ENCODE measurements at regions not wholly inside any gene's neighbourhood (a gene's known extent, or its start where the extent isn't known, plus 50 kb on each side); places are given as distances from the start of the nearest gene placed in this dataset.
"Not testable (repeated sequence)": the region's sequence is repeated elsewhere in the genome, so short reads cannot be mapped to it uniquely, and the experiment has no call there.

DNA sequence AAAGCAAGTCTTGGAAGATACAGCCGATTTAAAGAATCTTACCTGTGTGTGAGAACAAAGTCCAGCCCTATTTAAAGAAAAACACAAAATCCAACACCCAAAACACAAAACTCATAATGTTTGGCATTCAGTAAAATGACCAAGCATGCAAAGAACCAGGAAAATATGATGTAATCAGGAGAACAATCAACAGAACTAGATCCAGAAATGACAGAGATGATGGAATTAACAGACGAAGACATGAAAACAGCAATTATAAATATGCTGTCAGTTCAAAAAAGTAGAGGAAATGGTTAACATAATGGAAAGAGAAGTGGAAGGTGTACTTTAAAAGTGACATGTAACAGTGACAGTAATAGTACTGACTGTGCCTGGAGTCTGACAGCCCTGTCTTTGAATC, 56.1 kb upstream of the ERV3-1 start:
- peak in 1 of 2 donors; percentile 69 for DNase-seq (ENCODE audit: low read depth in 2 of 2)

DNA sequence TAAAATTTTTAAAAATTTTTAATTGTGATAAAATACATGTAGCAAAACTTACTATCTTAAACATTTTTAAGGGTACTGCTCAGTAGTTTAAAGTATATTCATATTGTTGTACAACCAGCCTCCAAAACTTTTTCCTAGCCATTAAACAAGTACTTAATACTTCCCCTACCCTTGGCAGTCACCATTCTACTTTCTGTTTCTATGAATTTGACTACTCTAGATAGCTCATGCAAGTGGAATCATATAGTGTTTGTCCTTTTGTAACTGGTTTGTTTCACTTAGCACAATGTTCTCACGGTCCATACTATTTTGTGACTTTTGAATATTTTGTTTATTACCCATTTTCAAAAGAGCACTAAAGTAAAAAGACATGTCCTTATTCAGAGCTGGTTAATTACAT, 52.8 kb upstream of the ERV3-1 start:
- DNase-seq (ENCODE audit: low read depth in 2 of 2) = not testable (repeated sequence)

Measured in lung microvascular endothelial cell (primary cell).